ENCODE measurements at regions not wholly inside any gene's neighbourhood (a gene's known extent, or its start where the extent isn't known, plus 50 kb on each side); places are given as distances from the start of the nearest gene placed in this dataset.

DNA sequence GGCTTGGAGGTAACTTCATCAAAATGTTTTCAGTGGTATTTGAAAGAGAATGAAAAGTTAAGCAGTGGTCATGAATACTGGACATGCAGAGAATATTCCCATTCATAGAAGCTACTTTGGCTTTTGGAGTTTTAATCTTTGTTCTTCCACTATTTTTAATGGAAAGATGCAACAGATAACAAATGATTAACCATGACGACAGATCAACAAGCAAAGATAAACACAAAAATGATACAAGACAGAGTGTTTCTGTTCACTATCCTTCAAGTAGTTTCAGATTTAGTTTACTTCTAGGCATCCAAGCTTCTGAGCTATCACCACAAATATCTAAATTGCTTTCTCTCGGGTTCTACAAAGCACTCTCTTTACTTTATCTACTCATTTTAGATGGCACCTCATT, 1004.9 kb upstream of the ADGRL3 start:
- no peak for TF ChIP-seq POLR2AphosphoS5 (IDR thresholded peaks at IDR 0.05; ENCODE audit: low read depth, low read length)
- no peak for TF ChIP-seq SIN3A (IDR thresholded peaks at IDR 0.05; ENCODE audit: borderline replicate concordance, insufficient read depth, low read length)
- no peak for TF ChIP-seq FOXP2 (optimal IDR thresholded peaks at IDR 0.05; ENCODE audit: borderline replicate concordance, extremely low read depth, extremely low read length, insufficient read depth)

Measured in PFSK-1 (cell line).